Gastrocnemius medialis (tissue), 4 donors: ENCODE measurements at regions not wholly inside any gene's neighbourhood (a gene's known extent, or its start where the extent isn't known, plus 50 kb on each side); places are given as distances from the start of the nearest gene placed in this dataset.

ENCODE experiments used
- POLR2A ChIP-seq, 2 donors: fragments of 450-650 bp; IDR thresholded peaks; one replicate each; pipeline ENCODE4 v1.6.1; 2017; ENCODE audit warnings: antibody characterized with exemption in 2 of 2, mild to moderate bottlenecking in 2 of 2, moderate library complexity in 2 of 2
- TF ChIP-seq, protein P1 (sequence below), 5 experiments: fragments of 450-650 bp in 3 of 5; fragments of 200-600 bp in 2 of 5; sonication (generic) in 2 of 5; IDR thresholded peaks in 4 of 5; conservative IDR thresholded peaks in 1 of 5; 1 replicate in 4 of 5; 2 replicates in 1 of 5; pipeline ENCODE4 v1.5.1; 2016 to 2019; ENCODE audit warnings: antibody characterized with exemption in 5 of 5, mild to moderate bottlenecking in 3 of 5, moderate library complexity in 3 of 5

DNA sequence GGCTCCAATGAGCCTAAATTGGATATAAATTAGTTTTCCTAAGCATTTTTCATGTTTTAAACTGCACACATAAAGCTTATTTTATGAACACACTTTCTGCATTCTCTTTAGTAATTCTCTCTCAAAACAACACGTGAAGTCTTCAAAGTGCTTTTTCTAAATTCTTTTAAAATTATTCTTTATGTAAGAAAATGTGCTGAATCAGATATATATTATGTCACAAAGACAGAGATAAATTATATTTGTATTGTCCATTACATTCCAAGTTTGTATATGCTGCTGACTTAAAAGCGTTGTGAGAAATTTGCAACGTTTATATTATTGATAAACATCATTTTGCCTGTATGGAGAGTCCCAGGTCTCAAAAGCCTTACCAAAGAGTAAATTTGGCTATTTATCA is 465.2 kb downstream of the BCAT1 start:
- TF ChIP-seq, protein P1, sequence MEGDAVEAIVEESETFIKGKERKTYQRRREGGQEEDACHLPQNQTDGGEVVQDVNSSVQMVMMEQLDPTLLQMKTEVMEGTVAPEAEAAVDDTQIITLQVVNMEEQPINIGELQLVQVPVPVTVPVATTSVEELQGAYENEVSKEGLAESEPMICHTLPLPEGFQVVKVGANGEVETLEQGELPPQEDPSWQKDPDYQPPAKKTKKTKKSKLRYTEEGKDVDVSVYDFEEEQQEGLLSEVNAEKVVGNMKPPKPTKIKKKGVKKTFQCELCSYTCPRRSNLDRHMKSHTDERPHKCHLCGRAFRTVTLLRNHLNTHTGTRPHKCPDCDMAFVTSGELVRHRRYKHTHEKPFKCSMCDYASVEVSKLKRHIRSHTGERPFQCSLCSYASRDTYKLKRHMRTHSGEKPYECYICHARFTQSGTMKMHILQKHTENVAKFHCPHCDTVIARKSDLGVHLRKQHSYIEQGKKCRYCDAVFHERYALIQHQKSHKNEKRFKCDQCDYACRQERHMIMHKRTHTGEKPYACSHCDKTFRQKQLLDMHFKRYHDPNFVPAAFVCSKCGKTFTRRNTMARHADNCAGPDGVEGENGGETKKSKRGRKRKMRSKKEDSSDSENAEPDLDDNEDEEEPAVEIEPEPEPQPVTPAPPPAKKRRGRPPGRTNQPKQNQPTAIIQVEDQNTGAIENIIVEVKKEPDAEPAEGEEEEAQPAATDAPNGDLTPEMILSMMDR (IDR thresholded peaks at IDR 0.05 in 4 of 5, conservative IDR thresholded peaks at IDR 0.05 in 1 of 5) = no peak
- no peak for TF ChIP-seq POLR2A (IDR thresholded peaks at IDR 0.05)
